ENCODE measurements at regions not wholly inside any gene's neighbourhood (a gene's known extent, or its start where the extent isn't known, plus 50 kb on each side); places are given as distances from the start of the nearest gene placed in this dataset.

- Histone ChIP-seq H3K36me3 (ENCODE audit: insufficient read depth, low read length) (peaks cover 17% of the 10 kb centered on the region), H3K4me3 (ENCODE audit: low read length) (no peak overlapping the region), H3K27ac (ENCODE audit: low read depth in 1 of 2, low read length in 2 of 2) (no peak overlapping the region), H3K27me3 (ENCODE audit: control insufficient read depth in 1 of 2, insufficient read depth in 2 of 2, low read length in 2 of 2) (no peaks in the 10 kb centered on the region), H3K4me1 (ENCODE audit: insufficient read depth, low read length) (peaks cover 33% of the 10 kb centered on the region), H3K9me3 (ENCODE audit: control insufficient read depth in 1 of 2, insufficient read depth in 1 of 2, low read length in 2 of 2) (no peaks in the 10 kb centered on the region)
- H3K9me3 Mint-ChIP-seq: no peaks in the 10 kb centered on the region
- H3K4me3 Mint-ChIP-seq: no peak overlapping the region
- H3K4me1 Mint-ChIP-seq (ENCODE audit: low read depth): peaks cover 75% of the 10 kb centered on the region
- H3K36me3 Mint-ChIP-seq (ENCODE audit: low read depth): peaks cover 21% of the 10 kb centered on the region
- H3K27ac Mint-ChIP-seq: peak overlapping the region; percentile 55
- DNase-seq: no peak
- no peak for ATAC-seq (ENCODE audit: poor library complexity)
- CTCF ChIA-PET: no interaction called here
- POLR2A ChIA-PET: interaction anchor here (2.4 to 4.0 kb wide), 2 partner anchors 10 kb away, joined by 16 read pairs; no protein-coding TSS in a partner anchor
- H3K27me3 Mint-ChIP-seq: no peaks in the 10 kb centered on the region
- intact Hi-C loops (cut with DNase I, micrococcal nuclease): no loop called here
- TF ChIP-seq CTCF (IDR thresholded peaks at IDR 0.05): no peak
These were observed 57.9 kb downstream of the TET3 start for GRCh38 chr2:74042606-74043005.

GRCh38 chr2:74043345-74044329 is 58.9 kb downstream of the TET3 start:
- Mint-ChIP-seq H3K4me3 (no peak overlapping the region), H3K27me3 (no peaks in the 10 kb centered on the region), H3K4me1 (ENCODE audit: low read depth) (peaks cover 70% of the 10 kb centered on the region), H3K36me3 (ENCODE audit: low read depth) (peaks cover 29% of the 10 kb centered on the region), H3K27ac (peak overlapping the region; percentile 55), H3K9me3 (no peaks in the 10 kb centered on the region)
- no peak for ATAC-seq (ENCODE audit: poor library complexity)
- Histone ChIP-seq H3K4me3 (ENCODE audit: low read length) (no peak overlapping the region), H3K9me3 (ENCODE audit: control insufficient read depth in 1 of 2, insufficient read depth in 1 of 2, low read length in 2 of 2) (no peaks in the 10 kb centered on the region), H3K27ac (ENCODE audit: low read depth in 1 of 2, low read length in 2 of 2) (no peak overlapping the region), H3K27me3 (ENCODE audit: control insufficient read depth in 1 of 2, insufficient read depth in 2 of 2, low read length in 2 of 2) (no peaks in the 10 kb centered on the region), H3K4me1 (ENCODE audit: insufficient read depth, low read length) (peaks cover 25% of the 10 kb centered on the region), H3K36me3 (ENCODE audit: insufficient read depth, low read length) (peaks cover 27% of the 10 kb centered on the region)
- TF ChIP-seq CTCF (IDR thresholded peaks at IDR 0.05): no peak
- no peak for DNase-seq
- ChIA-PET CTCF (interaction anchor here (0.6 kb wide), 1 partner anchor 134 kb away, joined by 4 read pairs; no protein-coding TSS in a partner anchor), POLR2A (interaction anchor here (0.7 to 4.0 kb wide), 2 partner anchors 9 to 12 kb away, joined by 3 to 16 read pairs; no protein-coding TSS in a partner anchor)
- intact Hi-C loops (cut with DNase I, micrococcal nuclease): no loop called here

- peaks cover 33% of the 10 kb centered on the region for H3K36me3 ChIP-seq (ENCODE audit: insufficient read depth, low read length)
- no peaks in the 10 kb centered on the region for H3K9me3 Mint-ChIP-seq
- H3K4me3 Mint-ChIP-seq: no peak overlapping the region
- peak overlapping the region; percentile 55 for H3K27ac Mint-ChIP-seq
- no peak for TF ChIP-seq CTCF (IDR thresholded peaks at IDR 0.05)
- no peak overlapping the region for H3K27ac ChIP-seq (ENCODE audit: low read depth in 1 of 2, low read length in 2 of 2)
- H3K4me3 ChIP-seq (ENCODE audit: low read length): no peak overlapping the region
- no peaks in the 10 kb centered on the region for H3K27me3 ChIP-seq (ENCODE audit: control insufficient read depth in 1 of 2, insufficient read depth in 2 of 2, low read length in 2 of 2)
- intact Hi-C loops (cut with DNase I, micrococcal nuclease): no loop called here
- H3K27me3 Mint-ChIP-seq: no peaks in the 10 kb centered on the region
- peaks cover 32% of the 10 kb centered on the region for H3K36me3 Mint-ChIP-seq (ENCODE audit: low read depth)
- H3K9me3 ChIP-seq (ENCODE audit: control insufficient read depth in 1 of 2, insufficient read depth in 1 of 2, low read length in 2 of 2): no peaks in the 10 kb centered on the region
- ATAC-seq (ENCODE audit: poor library complexity) (peak; percentile 84), DNase-seq (no peak)
- H3K4me1 ChIP-seq (ENCODE audit: insufficient read depth, low read length): peaks cover 13% of the 10 kb centered on the region
- POLR2A ChIA-PET: no interaction called here
- H3K4me1 Mint-ChIP-seq (ENCODE audit: low read depth): peaks cover 70% of the 10 kb centered on the region
- CTCF ChIA-PET: no interaction called here
These were observed 60.3 kb downstream of the TET3 start for GRCh38 chr2:74044999-74045398.
